ENCODE measurements at regions not wholly inside any gene's neighbourhood (a gene's known extent, or its start where the extent isn't known, plus 50 kb on each side); places are given as distances from the start of the nearest gene placed in this dataset.

- H3K36me3 ChIP-seq: no peaks in the 10 kb centered on the region
- peak overlapping the region; percentile 80 to 89 (median 82) for H3K27ac ChIP-seq (replicated peaks in 1 of 4)
- WGBS: 88% methylated on average over 4 of the region's 4 CpGs
- no peaks in the 10 kb centered on the region for H3K27me3 ChIP-seq
- no peaks in the 10 kb centered on the region for H3K9me3 ChIP-seq
- intact Hi-C loops (cut with DNase I): loop anchor here (5.0 kb wide), 1 partner anchor 64 kb away; no protein-coding TSS in a partner anchor
- no peak for TF ChIP-seq EP300 (IDR thresholded peaks at IDR 0.05)
- no peak for TF ChIP-seq CTCF (IDR thresholded peaks at IDR 0.05)
- no peak for TF ChIP-seq POLR2AphosphoS5 (IDR thresholded peaks at IDR 0.05)
- no peak for TF ChIP-seq POLR2A (IDR thresholded peaks at IDR 0.05; ENCODE audit: low read depth)
- DNase-seq (ENCODE audit: extremely low spot score): no peak
- peaks cover 70 to 78% (median 77%) of the 10 kb centered on the region in 4 donors for H3K4me1 ChIP-seq
- no peak overlapping the region for H3K4me3 ChIP-seq
Observed at GRCh38 chr2:46813680-46814079, 101.9 kb downstream of the MCFD2 start.

- peak; percentile 92 for DNase-seq (ENCODE audit: extremely low spot score)
- H3K36me3 ChIP-seq: no peaks in the 10 kb centered on the region
Observed at GRCh38 chr2:46813020-46813415, 102.6 kb downstream of the MCFD2 start.

More at GRCh38 chr2:46813020-46813415, 102.6 kb downstream of the MCFD2 start:
- Histone ChIP-seq H3K9me3 (no peaks in the 10 kb centered on the region), H3K4me3 (no peak overlapping the region), H3K27me3 (no peaks in the 10 kb centered on the region), H3K27ac (replicated peaks in 1 of 4) (peak overlapping the region; percentile 80 to 89 (median 82)), H3K4me1 (peaks cover 63 to 72% (median 71%) of the 10 kb centered on the region in 4 donors)
- 38% methylated on average over 5 of the region's 6 CpGs for WGBS
- intact Hi-C loops (cut with DNase I): loop anchor here (5.0 kb wide), 1 partner anchor 64 kb away; no protein-coding TSS in a partner anchor
- no peak for TF ChIP-seq CTCF (IDR thresholded peaks at IDR 0.05)
- TF ChIP-seq POLR2A (IDR thresholded peaks at IDR 0.05; ENCODE audit: low read depth): no peak
- no peak for TF ChIP-seq POLR2AphosphoS5 (IDR thresholded peaks at IDR 0.05)
- no peak for TF ChIP-seq EP300 (IDR thresholded peaks at IDR 0.05)

Data from esophagus muscularis mucosa (tissue), 4 donors.